ENCODE measurements at regions not wholly inside any gene's neighbourhood (a gene's known extent, or its start where the extent isn't known, plus 50 kb on each side); places are given as distances from the start of the nearest gene placed in this dataset.

- no peak for TF ChIP-seq CTCF (IDR thresholded peaks at IDR 0.05; ENCODE audit: low read length)
- no peak for TF ChIP-seq EZH2 (optimal IDR thresholded peaks at IDR 0.05; ENCODE audit: low read depth, low read length)
Measured at GRCh38 chr17:62179525-62180161, 114.6 kb upstream of the MED13 start.
